GM19467 (cell line): ENCODE measurements at regions not wholly inside any gene's neighbourhood (a gene's known extent, or its start where the extent isn't known, plus 50 kb on each side); places are given as distances from the start of the nearest gene placed in this dataset.
"Not testable (repeated sequence)": the region's sequence is repeated elsewhere in the genome, so short reads cannot be mapped to it uniquely, and the experiment has no call there.

Experiments
- ATAC-seq: cut with Tn5 transposase; IDR thresholded peaks from one replicate; pipeline ENCODE4 v1.9.1; 2021; ENCODE audit warnings: mild to moderate bottlenecking, moderate library complexity; ENCODE audit not compliant: unreplicated experiment

- ATAC-seq: not testable (repeated sequence)
Observed at GRCh38 chr2:107535905-107536689, 290.6 kb upstream of the RGPD4 start.

GRCh38 chr2:107542314-107542740, 284.4 kb upstream of the RGPD4 start:
- ATAC-seq: no peak

GRCh38 chr2:107543793-107544192, 282.9 kb upstream of the RGPD4 start:
- ATAC-seq: no peak

GRCh38 chr2:107545066-107545465, 281.6 kb upstream of the RGPD4 start:
- ATAC-seq: no peak

GRCh38 chr2:107545851-107546250, 280.8 kb upstream of the RGPD4 start:
- ATAC-seq: no peak

- no peak for ATAC-seq
Observed at GRCh38 chr2:107548216-107548615, 278.5 kb upstream of the RGPD4 start.

GRCh38 chr2:107553046-107553445, 273.6 kb upstream of the RGPD4 start:
- ATAC-seq: no peak

GRCh38 chr2:107553539-107553938, 273.2 kb upstream of the RGPD4 start:
- ATAC-seq: no peak

- no peak for ATAC-seq
Observed at GRCh38 chr2:107556038-107556627, 270.6 kb upstream of the RGPD4 start.

GRCh38 chr2:107558295-107558694, 268.4 kb upstream of the RGPD4 start:
- no peak for ATAC-seq

GRCh38 chr2:107569496-107569895, 257.2 kb upstream of the RGPD4 start:
- no peak for ATAC-seq

GRCh38 chr2:107570876-107571275, 255.8 kb upstream of the RGPD4 start:
- ATAC-seq: no peak

GRCh38 chr2:107572890-107573289, 253.8 kb upstream of the RGPD4 start:
- ATAC-seq: not testable (repeated sequence)

GRCh38 chr2:107576991-107577390, 249.7 kb upstream of the RGPD4 start:
- no peak for ATAC-seq

GRCh38 chr2:107582487-107582886, 244.2 kb upstream of the RGPD4 start:
- no peak for ATAC-seq

- ATAC-seq: no peak
Observed at GRCh38 chr2:107584577-107584976, 242.1 kb upstream of the RGPD4 start.

- ATAC-seq: no peak
Observed at GRCh38 chr2:107585851-107586250, 240.8 kb upstream of the RGPD4 start.

- ATAC-seq: no peak
Observed at GRCh38 chr2:107588181-107588580, 238.5 kb upstream of the RGPD4 start.

- ATAC-seq: no peak
Observed at GRCh38 chr2:107589079-107589491, 237.6 kb upstream of the RGPD4 start.

- no peak for ATAC-seq
Observed at GRCh38 chr2:107591561-107592279, 235.0 kb upstream of the RGPD4 start.

- ATAC-seq: no peak
Observed at GRCh38 chr2:107592280-107592624, 234.4 kb upstream of the RGPD4 start.

- no peak for ATAC-seq
Observed at GRCh38 chr2:107595285-107595684, 231.4 kb upstream of the RGPD4 start.
